ENCODE measurements at regions not wholly inside any gene's neighbourhood (a gene's known extent, or its start where the extent isn't known, plus 50 kb on each side); places are given as distances from the start of the nearest gene placed in this dataset.

DNA sequence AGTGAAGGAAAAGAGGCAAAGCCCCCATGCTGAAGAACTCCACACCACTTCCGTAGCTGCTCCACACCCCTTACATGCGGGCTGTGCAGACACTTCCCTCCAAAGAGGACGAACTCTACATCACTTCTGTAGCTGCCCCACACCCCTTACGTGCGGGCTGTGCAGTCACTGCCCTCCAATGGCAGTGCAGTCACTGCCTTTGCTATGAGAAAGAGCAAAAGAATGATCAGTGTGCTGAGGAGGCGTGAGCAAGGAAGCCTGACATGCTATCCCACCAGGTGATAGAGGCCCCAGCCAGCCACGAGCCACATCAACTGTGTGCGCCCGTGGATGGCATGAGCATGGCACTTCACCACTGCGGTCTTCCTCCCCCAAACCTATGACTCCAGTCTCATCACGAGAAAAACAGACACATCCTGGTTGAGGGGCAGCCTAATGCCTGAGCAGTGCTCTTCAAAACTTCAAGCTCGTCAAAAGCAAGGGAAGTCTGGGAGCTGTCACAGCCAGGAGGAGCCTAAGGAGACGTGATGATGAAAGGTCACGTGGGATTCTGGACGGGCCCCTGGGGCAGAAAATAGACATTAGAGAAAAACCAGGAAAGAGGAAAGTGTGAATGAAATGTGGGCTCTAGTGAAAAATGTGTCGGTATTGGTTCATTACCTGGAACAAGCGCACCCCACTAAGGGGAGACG lies 60.8 kb upstream of the C14orf180 start:
- POLR2A ChIA-PET: no interaction called here
- CTCF ChIA-PET: no interaction called here
- no peak for DNase-seq (ENCODE audit: extremely low spot score)
- TF ChIP-seq ZNF384 (IDR thresholded peaks at IDR 0.05): no peak
- TF ChIP-seq FOXK2 (IDR thresholded peaks at IDR 0.05): no peak
- no peak for TF ChIP-seq NFRKB (IDR thresholded peaks at IDR 0.05)
- no peak for TF ChIP-seq L3MBTL2 (conservative IDR thresholded peaks at IDR 0.05)
- TF ChIP-seq FOXA1 (IDR thresholded peaks at IDR 0.05): no peak
- TF ChIP-seq ARNT (IDR thresholded peaks at IDR 0.05): no peak
- TF ChIP-seq ELF4 (IDR thresholded peaks at IDR 0.05): no peak
- TF ChIP-seq PKNOX1 (IDR thresholded peaks at IDR 0.05): no peak
- TF ChIP-seq LEF1 (IDR thresholded peaks at IDR 0.05; ENCODE audit: borderline replicate concordance): no peak
- no peak for TF ChIP-seq CTBP1 (IDR thresholded peaks at IDR 0.05; ENCODE audit: borderline replicate concordance)

- CTCF ChIA-PET: no interaction called here
- POLR2A ChIA-PET: no interaction called here
- no peak for TF ChIP-seq L3MBTL2 (conservative IDR thresholded peaks at IDR 0.05)
- DNase-seq (ENCODE audit: extremely low spot score): no peak
Observed at GRCh38 chr14:104519721-104520120, 59.8 kb upstream of the C14orf180 start.

DNA sequence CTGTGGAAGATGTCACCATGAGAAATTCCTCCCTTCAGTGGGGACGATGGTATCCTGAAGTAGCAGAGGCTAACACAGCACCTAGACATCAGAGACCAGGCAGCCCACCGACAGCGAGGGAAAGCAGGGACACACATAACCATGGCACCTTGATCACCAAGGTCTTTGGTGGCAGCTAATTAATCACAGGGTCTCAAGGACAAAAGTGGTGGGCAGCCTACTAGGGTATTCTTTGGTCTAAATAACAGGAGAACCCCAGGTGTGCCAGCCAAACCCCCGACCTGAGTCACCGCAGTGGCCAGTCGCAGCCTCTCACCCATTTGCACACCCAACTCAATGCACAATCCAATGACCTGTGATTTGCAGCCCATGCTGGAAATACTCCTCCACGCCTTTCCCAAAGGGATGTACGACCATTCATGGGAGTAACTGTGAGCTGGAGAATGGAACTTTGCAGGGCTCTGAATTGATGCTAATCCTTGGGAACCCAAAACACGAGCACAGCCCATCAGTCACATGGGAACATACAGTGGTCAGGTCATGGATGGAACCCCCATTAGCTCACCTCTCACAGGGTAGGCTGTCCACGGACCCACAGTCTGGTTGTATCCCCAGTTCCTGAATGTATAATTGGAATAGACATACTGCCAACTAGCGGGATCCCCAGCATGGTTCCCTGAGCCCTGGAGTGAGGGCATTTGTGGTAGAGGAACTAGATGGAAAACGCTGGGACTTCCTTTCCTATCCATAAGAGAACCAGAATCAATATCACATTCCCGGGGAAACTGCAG lies 58.7 kb upstream of the C14orf180 start:
- CTCF ChIA-PET: no interaction called here
- POLR2A ChIA-PET: no interaction called here
- TF ChIP-seq FOXM1 (IDR thresholded peaks at IDR 0.05; ENCODE audit: borderline replicate concordance): no peak
- TF ChIP-seq L3MBTL2 (conservative IDR thresholded peaks at IDR 0.05): no peak
- no peak for TF ChIP-seq CTBP1 (IDR thresholded peaks at IDR 0.05; ENCODE audit: borderline replicate concordance)
- no peak for TF ChIP-seq LEF1 (IDR thresholded peaks at IDR 0.05; ENCODE audit: borderline replicate concordance)
- TF ChIP-seq HDGF (IDR thresholded peaks at IDR 0.05; ENCODE audit: borderline replicate concordance): no peak
- TF ChIP-seq ELF4 (IDR thresholded peaks at IDR 0.05): no peak
- no peak for TF ChIP-seq FOXA1 (IDR thresholded peaks at IDR 0.05)
- TF ChIP-seq SP1 (IDR thresholded peaks at IDR 0.05): no peak
- no peak for TF ChIP-seq NFRKB (IDR thresholded peaks at IDR 0.05)
- no peak for DNase-seq (ENCODE audit: extremely low spot score)

DNA sequence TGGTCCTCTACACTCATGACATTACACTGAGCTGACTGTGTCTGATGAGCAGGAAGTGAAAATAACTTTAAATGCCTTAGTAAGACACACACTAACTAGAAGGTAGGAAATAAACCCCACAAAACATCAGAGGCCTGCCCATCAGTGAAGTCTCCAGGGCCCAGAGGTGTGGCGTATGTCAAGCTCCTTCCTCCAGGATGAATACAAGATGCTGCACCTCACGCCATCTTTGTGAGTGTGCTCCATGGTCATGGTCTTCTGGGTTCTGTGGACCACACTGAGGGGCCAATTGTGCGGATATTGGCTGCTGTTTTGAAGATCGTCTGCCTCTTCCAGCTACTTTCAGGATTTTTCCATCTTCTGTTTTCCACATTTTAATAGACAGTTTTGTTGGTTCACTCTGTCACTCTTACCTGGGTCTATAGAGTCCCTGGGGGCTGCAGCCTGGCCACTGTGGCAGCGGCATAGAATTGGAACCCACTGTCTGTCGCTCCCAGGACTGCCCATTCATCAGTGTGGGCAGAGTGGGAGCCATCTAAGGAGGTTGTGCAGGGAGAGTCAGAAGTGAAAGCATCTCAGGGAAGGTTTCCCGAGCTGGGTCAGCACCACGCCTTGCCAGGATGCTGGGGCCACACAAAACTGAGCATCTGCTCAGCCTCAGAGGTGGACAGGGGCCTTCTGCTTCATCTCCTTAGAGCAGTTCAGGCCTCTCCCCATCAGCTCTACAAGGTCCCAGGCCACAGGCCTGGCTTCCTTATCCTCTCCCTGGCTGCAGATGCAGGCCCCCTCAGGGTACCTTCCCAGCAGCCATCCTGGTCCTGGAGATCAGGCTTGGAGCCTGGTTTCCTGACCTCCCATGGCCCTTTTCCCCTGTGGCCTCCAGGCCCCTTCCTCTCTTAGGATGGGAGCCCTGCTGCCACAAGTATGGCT lies 57.5 kb upstream of the C14orf180 start:
- DNase-seq (ENCODE audit: extremely low spot score): no peak
- TF ChIP-seq FOXA1 (IDR thresholded peaks at IDR 0.05): no peak
- no peak for TF ChIP-seq SUZ12 (IDR thresholded peaks at IDR 0.05)
- TF ChIP-seq LEF1 (IDR thresholded peaks at IDR 0.05; ENCODE audit: borderline replicate concordance): no peak
- TF ChIP-seq ARNT (IDR thresholded peaks at IDR 0.05): no peak
- no peak for TF ChIP-seq NFRKB (IDR thresholded peaks at IDR 0.05)
- TF ChIP-seq CTBP1 (IDR thresholded peaks at IDR 0.05; ENCODE audit: borderline replicate concordance): no peak
- TF ChIP-seq L3MBTL2 (conservative IDR thresholded peaks at IDR 0.05): no peak
- TF ChIP-seq BHLHE40 (IDR thresholded peaks at IDR 0.05; ENCODE audit: borderline replicate concordance): no peak
- TF ChIP-seq FOXM1 (IDR thresholded peaks at IDR 0.05; ENCODE audit: borderline replicate concordance): no peak
- POLR2A ChIA-PET: no interaction called here
- CTCF ChIA-PET: no interaction called here

- CTCF ChIA-PET: no interaction called here
- POLR2A ChIA-PET: no interaction called here
- TF ChIP-seq LEF1 (IDR thresholded peaks at IDR 0.05; ENCODE audit: borderline replicate concordance): no peak
- no peak for TF ChIP-seq CTBP1 (IDR thresholded peaks at IDR 0.05; ENCODE audit: borderline replicate concordance)
- TF ChIP-seq NFRKB (IDR thresholded peaks at IDR 0.05): no peak
- TF ChIP-seq SP1 (IDR thresholded peaks at IDR 0.05): no peak
- TF ChIP-seq FOXK2 (IDR thresholded peaks at IDR 0.05): no peak
- DNase-seq (ENCODE audit: extremely low spot score): no peak
Observed at GRCh38 chr14:104522926-104523545, 56.5 kb upstream of the C14orf180 start.

DNA sequence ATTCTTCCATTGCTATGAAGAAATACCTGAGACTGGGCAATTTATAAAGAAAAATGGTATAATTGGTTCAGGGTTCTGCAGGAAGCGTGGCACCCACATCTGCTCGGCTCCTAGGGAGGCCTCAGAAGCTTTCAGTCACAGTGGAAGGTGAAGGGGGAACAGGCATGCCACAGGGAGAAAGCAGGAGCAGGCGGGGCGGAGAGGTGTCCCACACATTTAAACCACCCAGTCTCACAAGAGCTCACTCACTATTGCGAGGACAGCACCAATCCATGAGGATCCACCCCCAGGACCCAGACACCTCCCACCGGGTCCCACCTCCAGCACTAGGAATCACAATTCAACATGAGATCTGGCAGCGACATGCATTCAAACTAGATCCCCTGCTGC lies 56.0 kb upstream of the C14orf180 start:
- ChIA-PET POLR2A (no interaction called here), CTCF (no interaction called here)
- no peak for TF ChIP-seq FOXA1 (IDR thresholded peaks at IDR 0.05)
- no peak for TF ChIP-seq SP1 (IDR thresholded peaks at IDR 0.05)
- no peak for TF ChIP-seq TARDBP (IDR thresholded peaks at IDR 0.05)
- TF ChIP-seq NFRKB (IDR thresholded peaks at IDR 0.05): no peak
- TF ChIP-seq SUZ12 (IDR thresholded peaks at IDR 0.05): no peak
- no peak for TF ChIP-seq PKNOX1 (IDR thresholded peaks at IDR 0.05)
- no peak for TF ChIP-seq FOXM1 (IDR thresholded peaks at IDR 0.05; ENCODE audit: borderline replicate concordance)
- TF ChIP-seq L3MBTL2 (conservative IDR thresholded peaks at IDR 0.05): no peak
- TF ChIP-seq ELF4 (IDR thresholded peaks at IDR 0.05): no peak
- TF ChIP-seq FOXK2 (IDR thresholded peaks at IDR 0.05): no peak
- DNase-seq (ENCODE audit: extremely low spot score): no peak

Measured in HEK293T (cell line).